K562 (cell line): ENCODE measurements at regions not wholly inside any gene's neighbourhood (a gene's known extent, or its start where the extent isn't known, plus 50 kb on each side); places are given as distances from the start of the nearest gene placed in this dataset.

Experiments
- BCOR ChIP-seq: fragments of 450-650 bp; IDR thresholded peaks from 2 replicates; pipeline ENCODE4 v1.6.1; 2016
- MCM5 ChIP-seq: fragments of 450-650 bp; IDR thresholded peaks from 2 replicates; pipeline ENCODE4 v1.6.1; 2016; ENCODE audit warnings: low read depth
- NR2C1 ChIP-seq, 2 experiments: fragments of 450-650 bp; IDR thresholded peaks; 2 replicates each; pipeline ENCODE4 v1.6.1; 2017; ENCODE audit warnings: mild to moderate bottlenecking in 2 of 2, antibody characterized with exemption in 1 of 2, inconsistent platforms in 1 of 2, missing compliant biosample characterization in 1 of 2, missing genetic modification characterization in 1 of 2
- OTX1 ChIP-seq: fragments of 450-650 bp; formaldehyde crosslinking; IDR thresholded peaks from 2 replicates; pipeline ENCODE4 v1.4.0; 2022; ENCODE audit warnings: mild to moderate bottlenecking
- PHF8 ChIP-seq: fragments of 200-600 bp; sonication (generic); IDR thresholded peaks from 2 replicates; pipeline ENCODE4 v1.6.1; 2012; ENCODE audit warnings: mixed run types, mild to moderate bottlenecking, inconsistent platforms, low read length, moderate library complexity, borderline replicate concordance
- RAD21 ChIP-seq, 2 experiments: fragments of 250-450 bp in 1 of 2; fragments of 450-650 bp in 1 of 2; sonication (Bioruptor Pico) in 1 of 2; formaldehyde crosslinking in 1 of 2; IDR thresholded peaks in 1 of 2; conservative IDR thresholded peaks in 1 of 2; 2 replicates each; pipeline versions ENCODE4 v1.4.0 to v1.8.0; 2020 to 2022; ENCODE audit warnings: mild to moderate bottlenecking in 2 of 2, moderate library complexity in 1 of 2
- SP1 ChIP-seq: sonication (generic); formaldehyde crosslinking; IDR thresholded peaks from 2 replicates; pipeline ENCODE4 v1.8.1; 2022; ENCODE audit warnings: mild to moderate bottlenecking, missing genetic modification reagents
- TAF7 ChIP-seq: fragments of 450-650 bp; IDR thresholded peaks from 2 replicates; pipeline ENCODE4 v1.6.1; 2016; ENCODE audit warnings: missing genetic modification characterization, missing compliant biosample characterization
- WHSC1 ChIP-seq: IDR thresholded peaks from one replicate; pipeline ENCODE4 v1.6.1; 2012; ENCODE audit warnings: low read length, control low read depth, inconsistent platforms
- ZNF140 ChIP-seq: fragments of 250-450 bp; sonication (Bioruptor Pico); IDR thresholded peaks from 2 replicates; pipeline ENCODE4 v1.8.0; 2021; ENCODE audit warnings: moderate library complexity, mild to moderate bottlenecking, inconsistent platforms
- ZNF41 ChIP-seq: fragments of 250-450 bp; sonication (Bioruptor Pico); conservative IDR thresholded peaks from 2 replicates; pipeline ENCODE4 v1.4.0; 2020; ENCODE audit warnings: mild to moderate bottlenecking
- ZNF584 ChIP-seq: fragments of 200-800 bp; sonication (Bioruptor generic); IDR thresholded peaks from 2 replicates; pipeline ENCODE4 v1.6.1; 2016; ENCODE audit warnings: low read depth, mild to moderate bottlenecking, missing genetic modification characterization, missing compliant biosample characterization
- ZNF586 ChIP-seq: fragments of 450-650 bp; formaldehyde crosslinking; conservative IDR thresholded peaks from 2 replicates; pipeline ENCODE4 v1.4.0; 2020; ENCODE audit warnings: mild to moderate bottlenecking, moderate library complexity
- ZNF76 ChIP-seq: fragments of 250-450 bp; sonication (Bioruptor Pico); IDR thresholded peaks from 2 replicates; pipeline ENCODE4 v1.4.0; 2020; ENCODE audit warnings: mild to moderate bottlenecking, moderate library complexity, borderline replicate concordance
- TF ChIP-seq, protein P1 (sequence below), 2 experiments: fragments of 450-650 bp in 1 of 2; sonication (generic) in 1 of 2; formaldehyde crosslinking in 1 of 2; IDR thresholded peaks in 1 of 2; conservative IDR thresholded peaks in 1 of 2; 2 replicates each; pipeline versions ENCODE4 v1.6.1 to v1.8.1; 2016 to 2023; ENCODE audit warnings: mild to moderate bottlenecking in 2 of 2, moderate library complexity in 2 of 2, inconsistent platforms in 1 of 2, missing genetic modification reagents in 1 of 2
- TF ChIP-seq, protein P2 (sequence below): fragments of 450-650 bp; conservative IDR thresholded peaks from 2 replicates; pipeline ENCODE4 v1.6.1; 2016; ENCODE audit warnings: missing genetic modification characterization, low read depth, mild to moderate bottlenecking, missing compliant biosample characterization, moderate library complexity
- TF ChIP-seq, protein P3 (sequence below), 2 experiments: fragments of 450-650 bp; formaldehyde crosslinking in 1 of 2; IDR thresholded peaks; 2 replicates each; pipeline versions ENCODE4 v1.4.0 to v1.6.1; 2014 to 2020; ENCODE audit warnings: mild to moderate bottlenecking in 2 of 2, borderline replicate concordance in 1 of 2, low read depth in 1 of 2

DNA sequence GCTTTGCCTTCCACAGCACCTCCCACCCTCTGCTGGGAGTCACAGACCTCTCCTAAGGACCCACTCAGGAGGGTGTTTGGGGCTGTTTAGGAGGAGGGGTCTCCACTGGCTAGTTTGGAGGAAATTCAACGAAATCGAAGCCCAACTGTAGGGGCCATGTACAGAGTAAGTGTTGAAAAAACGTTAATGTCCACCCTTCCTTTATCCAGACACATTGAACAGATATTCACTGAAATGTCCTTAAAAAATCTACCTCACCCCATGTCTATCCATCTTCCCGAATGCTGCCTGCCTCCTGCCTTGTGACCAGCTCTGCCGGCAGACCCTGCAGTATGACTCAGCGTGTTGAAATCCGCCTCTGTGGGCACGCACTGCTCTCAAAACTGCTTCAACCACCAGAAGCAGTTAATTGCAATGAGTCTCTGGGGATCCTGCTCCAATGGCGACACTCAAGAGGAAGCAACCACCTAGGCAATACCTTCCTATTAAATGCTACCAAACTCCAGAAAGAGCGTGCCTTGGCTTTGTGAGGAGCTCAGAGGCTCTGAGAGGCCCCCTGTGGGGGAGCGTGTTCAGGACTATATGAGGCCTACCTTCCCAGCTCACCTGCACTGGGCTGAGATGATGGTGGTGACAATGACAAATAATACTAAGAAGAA lies 61.4 kb upstream of the RTN4 start (continued):
- TF ChIP-seq TAF7: no peak
- TF ChIP-seq, protein P1, sequence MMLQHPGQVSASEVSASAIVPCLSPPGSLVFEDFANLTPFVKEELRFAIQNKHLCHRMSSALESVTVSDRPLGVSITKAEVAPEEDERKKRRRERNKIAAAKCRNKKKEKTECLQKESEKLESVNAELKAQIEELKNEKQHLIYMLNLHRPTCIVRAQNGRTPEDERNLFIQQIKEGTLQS (IDR thresholded peaks at IDR 0.05): peak; percentile 88
- TF ChIP-seq, protein P1 (CRISPR knock-in tag; conservative IDR thresholded peaks at IDR 0.05): no peak
- no peak for TF ChIP-seq WHSC1
- TF ChIP-seq PHF8: no peak
- TF ChIP-seq BCOR: no peak
- TF ChIP-seq, protein P2, sequence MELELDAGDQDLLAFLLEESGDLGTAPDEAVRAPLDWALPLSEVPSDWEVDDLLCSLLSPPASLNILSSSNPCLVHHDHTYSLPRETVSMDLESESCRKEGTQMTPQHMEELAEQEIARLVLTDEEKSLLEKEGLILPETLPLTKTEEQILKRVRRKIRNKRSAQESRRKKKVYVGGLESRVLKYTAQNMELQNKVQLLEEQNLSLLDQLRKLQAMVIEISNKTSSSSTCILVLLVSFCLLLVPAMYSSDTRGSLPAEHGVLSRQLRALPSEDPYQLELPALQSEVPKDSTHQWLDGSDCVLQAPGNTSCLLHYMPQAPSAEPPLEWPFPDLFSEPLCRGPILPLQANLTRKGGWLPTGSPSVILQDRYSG (tag): peak; percentile 82
- peak; percentile 16; the same call in 1 of the 2 replicates for TF ChIP-seq ZNF41 (CRISPR knock-in tag)
- TF ChIP-seq OTX1 (CRISPR knock-in tag): no peak
- TF ChIP-seq RAD21 (CRISPR knock-in tag; conservative IDR thresholded peaks at IDR 0.05 in 1 of 2, IDR thresholded peaks at IDR 0.05 in 1 of 2): peak in 1 of 2 experiments; percentile 13; a peak in 2 of 4 replicates
- 0 out of 2 replicates have a peak, but pooled peaks have one; percentile 2 for TF ChIP-seq SP1 (CRISPR knock-in tag)
- no peak for TF ChIP-seq ZNF76 (CRISPR knock-in tag)
- TF ChIP-seq NR2C1 (IDR thresholded peaks at IDR 0.05): no peak
- TF ChIP-seq NR2C1 (tag; IDR thresholded peaks at IDR 0.05): peak; percentile 25; the same call in 1 of the 2 replicates
- TF ChIP-seq ZNF140 (CRISPR knock-in tag): no peak
- peak; percentile 88 for TF ChIP-seq ZNF584 (CRISPR knock-in tag)
- no peak for TF ChIP-seq ZNF586 (CRISPR knock-in tag)
- TF ChIP-seq MCM5: no peak
- TF ChIP-seq, protein P3, sequence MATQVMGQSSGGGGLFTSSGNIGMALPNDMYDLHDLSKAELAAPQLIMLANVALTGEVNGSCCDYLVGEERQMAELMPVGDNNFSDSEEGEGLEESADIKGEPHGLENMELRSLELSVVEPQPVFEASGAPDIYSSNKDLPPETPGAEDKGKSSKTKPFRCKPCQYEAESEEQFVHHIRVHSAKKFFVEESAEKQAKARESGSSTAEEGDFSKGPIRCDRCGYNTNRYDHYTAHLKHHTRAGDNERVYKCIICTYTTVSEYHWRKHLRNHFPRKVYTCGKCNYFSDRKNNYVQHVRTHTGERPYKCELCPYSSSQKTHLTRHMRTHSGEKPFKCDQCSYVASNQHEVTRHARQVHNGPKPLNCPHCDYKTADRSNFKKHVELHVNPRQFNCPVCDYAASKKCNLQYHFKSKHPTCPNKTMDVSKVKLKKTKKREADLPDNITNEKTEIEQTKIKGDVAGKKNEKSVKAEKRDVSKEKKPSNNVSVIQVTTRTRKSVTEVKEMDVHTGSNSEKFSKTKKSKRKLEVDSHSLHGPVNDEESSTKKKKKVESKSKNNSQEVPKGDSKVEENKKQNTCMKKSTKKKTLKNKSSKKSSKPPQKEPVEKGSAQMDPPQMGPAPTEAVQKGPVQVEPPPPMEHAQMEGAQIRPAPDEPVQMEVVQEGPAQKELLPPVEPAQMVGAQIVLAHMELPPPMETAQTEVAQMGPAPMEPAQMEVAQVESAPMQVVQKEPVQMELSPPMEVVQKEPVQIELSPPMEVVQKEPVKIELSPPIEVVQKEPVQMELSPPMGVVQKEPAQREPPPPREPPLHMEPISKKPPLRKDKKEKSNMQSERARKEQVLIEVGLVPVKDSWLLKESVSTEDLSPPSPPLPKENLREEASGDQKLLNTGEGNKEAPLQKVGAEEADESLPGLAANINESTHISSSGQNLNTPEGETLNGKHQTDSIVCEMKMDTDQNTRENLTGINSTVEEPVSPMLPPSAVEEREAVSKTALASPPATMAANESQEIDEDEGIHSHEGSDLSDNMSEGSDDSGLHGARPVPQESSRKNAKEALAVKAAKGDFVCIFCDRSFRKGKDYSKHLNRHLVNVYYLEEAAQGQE (IDR thresholded peaks at IDR 0.05; ENCODE audit: borderline replicate concordance): 0 out of 2 replicates have a peak, but pooled peaks have one; percentile 13
- TF ChIP-seq, protein P3 (CRISPR knock-in tag; IDR thresholded peaks at IDR 0.05; ENCODE audit: low read depth): no peak
